ENCODE measurements at regions not wholly inside any gene's neighbourhood (a gene's known extent, or its start where the extent isn't known, plus 50 kb on each side); places are given as distances from the start of the nearest gene placed in this dataset.
"Not testable (repeated sequence)": the region's sequence is repeated elsewhere in the genome, so short reads cannot be mapped to it uniquely, and the experiment has no call there.

DNA sequence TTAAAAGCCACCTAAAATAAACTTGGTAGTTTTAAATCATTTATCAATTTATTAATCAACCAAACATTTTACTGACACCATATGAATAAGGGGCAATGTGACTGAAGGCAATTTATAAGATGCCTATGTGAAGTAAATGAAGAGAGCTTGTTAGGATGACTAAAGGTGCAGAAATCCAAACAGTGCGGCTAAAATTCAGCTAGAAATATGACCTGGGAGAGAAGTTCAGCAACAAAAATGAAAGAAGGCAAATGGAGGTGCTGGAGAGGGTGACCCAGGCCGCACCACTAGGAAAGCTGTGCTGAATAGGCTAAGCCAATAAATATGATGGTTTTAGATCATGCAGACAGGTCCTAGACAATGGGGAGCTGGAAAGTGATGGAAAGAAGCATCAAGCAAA is 403.7 kb downstream of the BTG1 start:
- DNase-seq (ENCODE audit: low spot score), result no peak

DNA sequence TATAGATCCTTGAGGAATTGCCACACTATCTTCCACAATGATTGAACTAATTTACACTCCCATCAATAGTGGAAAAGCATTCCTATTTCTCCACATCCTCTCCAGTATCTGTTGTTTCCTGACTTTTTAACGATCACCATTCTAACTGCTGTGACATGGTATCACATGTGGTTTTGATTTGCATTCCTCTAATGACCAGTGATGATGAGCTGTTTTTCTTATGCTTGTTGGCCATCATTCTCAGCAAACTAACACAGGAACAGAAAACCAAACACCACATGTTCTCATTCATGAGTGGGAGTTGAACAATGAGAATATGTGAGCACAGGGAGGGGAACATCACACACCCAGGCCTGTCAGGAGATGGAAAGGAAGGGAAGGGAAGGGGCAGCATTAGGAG is 411.8 kb downstream of the BTG1 start:
- DNase-seq (ENCODE audit: low spot score), result not testable (repeated sequence)

- DNase-seq (ENCODE audit: low spot score), result no peak
Measured at GRCh38 chr12:91732086-91732485, 413.6 kb downstream of the BTG1 start.

DNA sequence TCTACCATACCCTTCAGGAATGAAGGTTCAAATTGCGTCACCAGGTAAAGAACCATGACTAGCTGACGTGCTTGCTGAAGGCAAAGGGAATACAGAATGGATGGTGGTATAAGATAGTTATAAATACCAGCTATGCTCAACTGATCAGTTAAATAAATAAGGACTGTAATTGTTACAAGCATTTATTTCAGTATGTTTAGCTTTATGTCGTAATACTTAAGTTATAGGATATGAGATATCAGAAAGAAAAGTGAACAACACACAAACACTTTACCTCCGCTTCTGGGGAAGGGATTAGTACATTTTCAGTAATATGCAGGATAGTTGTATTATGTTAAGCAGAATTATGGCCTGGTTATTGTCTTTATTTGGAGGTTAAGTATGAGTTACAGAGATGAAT is 416.1 kb downstream of the BTG1 start:
- no peak for DNase-seq (ENCODE audit: low spot score)

GRCh38 chr12:91723191-91723590 is 422.5 kb downstream of the BTG1 start:
- DNase-seq (ENCODE audit: low spot score), result no peak

DNA sequence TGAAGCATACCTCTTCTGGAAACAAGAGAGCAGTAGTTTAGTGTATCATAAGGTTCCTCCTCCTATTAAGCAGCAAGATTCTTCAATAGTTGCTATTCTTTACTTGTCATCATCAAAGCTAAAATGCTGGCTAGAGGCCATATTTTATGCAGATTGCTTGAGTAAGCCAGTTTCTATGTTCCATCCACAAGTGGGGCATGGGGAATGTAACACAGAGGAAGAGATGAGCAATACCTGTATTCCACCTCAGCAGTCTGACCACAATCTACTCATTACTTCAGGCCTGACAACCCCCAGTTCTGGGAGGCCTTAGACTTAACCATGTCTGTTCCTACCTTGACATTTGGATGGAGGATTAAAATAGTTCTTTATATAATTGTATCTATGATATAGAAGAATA is 423.6 kb downstream of the BTG1 start:
- DNase-seq (ENCODE audit: low spot score), result no peak

DNA sequence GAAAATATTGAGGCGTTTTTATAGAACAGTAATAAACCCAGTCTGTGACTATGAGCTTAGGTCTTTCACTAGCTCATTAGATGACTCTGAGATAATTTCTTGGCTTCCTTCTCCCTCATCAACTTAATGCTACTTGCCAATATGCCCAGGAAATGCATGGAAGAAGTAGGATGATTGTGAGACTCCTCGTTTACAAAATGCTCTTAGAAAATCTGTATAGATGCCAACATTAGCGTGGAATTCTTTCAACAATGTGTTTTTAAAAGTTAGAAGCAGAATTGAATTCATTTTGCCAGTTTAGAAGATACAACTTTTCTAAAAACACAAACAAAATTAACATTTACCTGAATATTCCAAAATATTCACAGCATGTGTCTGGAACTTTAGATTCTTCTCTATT is 424.6 kb downstream of the BTG1 start:
- DNase-seq (ENCODE audit: low spot score), result no peak

DNA sequence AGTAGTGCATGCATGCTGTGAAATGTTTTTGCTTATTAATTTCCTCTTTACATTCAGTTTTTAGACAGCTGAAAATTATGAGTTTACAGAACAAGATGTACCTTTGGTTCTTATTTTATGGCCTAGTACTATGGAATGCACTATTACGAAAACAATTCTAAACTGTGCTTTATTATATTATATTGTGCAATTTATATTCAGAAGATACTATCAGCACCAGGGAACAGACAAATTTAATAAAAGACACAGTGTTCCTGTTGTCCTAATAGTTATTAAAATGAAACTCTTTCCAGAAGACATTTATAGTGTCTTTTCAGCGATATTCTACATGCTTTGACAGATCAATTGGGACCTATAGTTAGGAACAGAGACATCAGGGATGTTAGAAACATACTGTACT is 427.3 kb downstream of the BTG1 start:
- no peak for DNase-seq (ENCODE audit: low spot score)

DNA sequence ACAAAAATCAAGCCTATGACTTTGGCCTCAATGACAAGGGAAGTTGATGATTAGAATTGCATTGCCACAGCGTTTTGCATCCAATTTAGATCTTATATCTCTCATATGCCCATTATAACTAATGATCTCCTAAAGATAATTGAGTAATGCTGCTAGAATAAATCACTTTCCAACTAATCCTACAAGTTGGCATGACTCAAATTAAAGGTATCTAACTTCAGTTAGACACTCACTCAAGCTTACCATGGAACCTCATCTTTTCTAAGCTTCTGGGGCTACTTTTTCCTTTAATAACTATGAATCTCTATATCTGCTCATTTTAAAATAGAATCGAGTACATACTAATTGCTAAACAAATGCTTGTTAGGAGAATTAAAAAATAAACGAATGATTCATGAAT is 427.8 kb downstream of the BTG1 start:
- DNase-seq (ENCODE audit: low spot score), result no peak

DNA sequence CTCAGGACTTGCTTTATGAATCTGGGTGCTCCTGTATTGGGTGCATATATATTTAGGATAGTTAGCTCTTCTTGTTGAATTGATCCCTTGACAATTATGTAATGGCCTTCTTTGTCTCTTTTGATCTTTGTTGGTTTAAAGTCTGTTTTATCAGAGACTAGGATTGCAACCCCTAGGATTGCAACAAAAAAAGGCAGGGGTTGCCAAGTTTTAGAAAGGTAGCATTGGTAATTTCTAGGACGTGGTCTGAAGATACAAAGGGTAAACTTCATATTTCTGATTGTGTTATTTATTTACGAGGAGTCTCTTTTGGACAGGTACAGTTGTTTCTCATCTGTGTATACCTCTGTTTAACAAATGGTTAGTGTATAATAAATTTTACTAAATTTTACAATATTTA is 433.7 kb downstream of the BTG1 start:
- DNase-seq (ENCODE audit: low spot score), result not testable (repeated sequence)

DNA sequence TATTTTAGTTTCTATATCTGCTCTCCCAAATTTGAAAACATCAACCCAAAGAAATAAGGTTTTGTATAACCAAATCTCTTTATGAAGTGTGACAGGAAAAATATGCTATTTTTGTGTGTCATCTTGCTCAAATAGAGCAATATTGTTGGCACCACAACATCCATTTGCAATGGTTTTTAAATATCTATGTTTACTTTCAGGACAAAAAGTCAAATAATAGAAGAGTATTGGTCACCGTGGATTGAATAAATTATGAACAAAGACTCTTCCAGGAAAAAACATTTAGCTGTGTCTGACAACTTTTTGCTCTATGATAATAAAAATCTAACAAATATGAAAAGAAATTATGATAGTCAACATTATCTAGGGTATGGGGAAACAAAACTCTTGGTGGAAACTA is 439.2 kb downstream of the BTG1 start:
- no peak for DNase-seq (ENCODE audit: low spot score)

- DNase-seq (ENCODE audit: low spot score), result no peak
Measured at GRCh38 chr12:91704446-91704845, 441.2 kb downstream of the BTG1 start.

GRCh38 chr12:91703491-91704283 is 442.0 kb downstream of the BTG1 start:
- DNase-seq (ENCODE audit: low spot score), result no peak

DNA sequence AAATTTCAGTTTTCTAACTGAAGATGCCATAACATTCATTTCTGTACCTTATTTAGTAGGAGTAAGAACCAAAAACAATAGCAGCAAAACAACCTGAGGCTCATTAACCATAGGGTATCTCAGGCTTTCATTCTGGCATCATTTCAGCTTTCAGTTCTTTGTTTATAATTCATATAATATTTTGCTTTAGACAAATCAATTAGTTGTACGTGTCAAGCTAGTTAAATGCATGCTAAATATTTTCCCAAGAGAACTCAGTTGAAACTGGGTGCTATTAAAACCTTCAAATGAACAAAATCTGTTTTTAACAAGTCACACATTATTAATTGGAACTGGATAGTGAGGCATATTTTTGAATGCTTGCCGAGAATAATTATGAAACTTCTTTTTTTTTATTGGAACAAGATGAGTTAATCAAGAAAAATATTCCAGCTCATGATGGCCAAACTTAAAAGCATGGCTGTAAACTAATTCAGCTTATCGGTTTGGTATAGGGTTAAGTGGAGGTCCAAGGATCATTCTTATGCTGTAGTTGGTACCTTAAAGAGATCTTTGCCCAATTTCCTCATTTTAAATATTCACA is 442.7 kb downstream of the BTG1 start:
- DNase-seq (ENCODE audit: low spot score), result no peak

DNA sequence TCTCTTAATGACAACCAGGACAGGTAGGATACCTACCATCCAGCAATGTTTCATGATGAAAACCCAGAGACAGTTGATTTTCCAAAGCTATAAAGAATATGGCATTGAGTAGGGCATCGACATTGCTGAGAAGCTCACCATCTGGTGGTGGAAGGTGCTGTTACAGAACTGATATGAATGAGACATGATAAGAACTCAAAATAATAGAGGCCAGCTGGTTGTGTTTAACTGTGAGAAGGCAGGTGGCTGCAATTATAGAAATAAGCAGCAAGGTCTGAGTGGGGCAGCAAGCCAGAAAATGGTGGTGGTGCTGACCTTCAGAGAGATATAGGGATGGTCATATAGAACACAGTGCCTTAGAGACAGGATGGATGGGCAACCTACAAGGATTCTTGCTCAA is 449.7 kb downstream of the BTG1 start:
- DNase-seq (ENCODE audit: low spot score), result no peak

GRCh38 chr12:91695406-91695805 is 450.2 kb downstream of the BTG1 start:
- not testable (repeated sequence) for DNase-seq (ENCODE audit: low spot score)

DNA sequence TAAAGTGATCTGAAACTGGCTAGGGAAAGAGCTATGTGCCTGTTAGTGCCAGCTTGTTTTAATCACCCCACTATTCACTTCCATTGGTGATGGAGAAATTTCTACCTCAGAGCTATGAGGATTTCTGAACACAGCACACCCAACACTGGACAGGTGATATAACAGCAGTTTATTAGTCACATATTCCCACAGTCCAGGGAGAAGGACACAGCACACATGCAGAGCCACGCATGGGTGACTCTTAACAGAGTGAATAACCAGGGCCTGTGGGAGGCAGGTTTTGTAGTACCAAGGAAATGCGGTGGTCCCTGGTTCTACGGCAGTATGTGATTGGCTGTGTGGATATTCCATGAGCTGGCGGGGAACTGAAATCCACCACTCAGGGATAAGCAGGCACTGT is 455.1 kb downstream of the BTG1 start:
- no peak for DNase-seq (ENCODE audit: low spot score)

DNA sequence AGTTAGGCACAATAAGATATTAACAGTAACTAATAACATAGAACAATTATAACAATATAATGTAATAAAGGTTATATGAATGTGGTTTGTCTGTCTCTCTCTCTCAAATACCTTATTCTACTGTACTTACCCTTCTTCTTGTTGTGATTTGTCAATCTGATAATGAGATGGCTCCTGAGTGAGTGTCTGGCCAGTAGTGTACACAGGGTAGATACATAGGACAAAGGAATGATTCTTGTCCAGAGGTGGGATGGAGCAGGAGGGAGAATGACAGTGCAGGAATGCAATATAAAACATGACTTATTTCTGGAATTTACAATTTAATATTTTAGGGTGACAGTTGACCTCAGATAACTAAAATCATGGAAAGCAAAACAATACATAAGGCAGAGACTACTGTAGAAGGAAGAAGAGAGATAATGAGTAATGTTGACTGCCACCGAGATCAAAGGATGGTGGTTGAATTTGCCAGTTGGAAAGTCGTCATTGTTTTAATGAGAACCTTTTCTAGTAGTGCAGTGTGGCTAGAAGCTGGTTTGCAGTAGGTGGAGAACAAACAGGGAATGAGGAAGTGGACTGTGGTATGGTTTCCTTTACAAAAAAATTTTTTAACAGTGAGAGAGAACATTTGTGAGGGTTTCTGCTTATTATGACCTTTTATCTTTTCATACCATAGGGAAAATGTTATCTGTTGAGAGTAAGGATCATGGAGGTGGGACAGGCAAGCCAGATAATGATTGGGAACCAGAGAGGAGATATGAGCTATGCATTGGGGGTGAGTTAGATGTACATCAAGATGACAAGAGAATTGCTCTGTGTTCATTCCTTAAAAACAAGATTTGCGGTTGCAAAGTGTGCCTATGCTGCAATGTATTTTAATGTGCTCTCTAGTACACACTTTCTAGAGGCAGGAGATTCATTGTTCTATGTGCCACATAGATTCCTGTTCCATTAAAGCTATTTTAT is 458.3 kb downstream of the BTG1 start:
- DNase-seq (ENCODE audit: low spot score), result peak; percentile 15

DNA sequence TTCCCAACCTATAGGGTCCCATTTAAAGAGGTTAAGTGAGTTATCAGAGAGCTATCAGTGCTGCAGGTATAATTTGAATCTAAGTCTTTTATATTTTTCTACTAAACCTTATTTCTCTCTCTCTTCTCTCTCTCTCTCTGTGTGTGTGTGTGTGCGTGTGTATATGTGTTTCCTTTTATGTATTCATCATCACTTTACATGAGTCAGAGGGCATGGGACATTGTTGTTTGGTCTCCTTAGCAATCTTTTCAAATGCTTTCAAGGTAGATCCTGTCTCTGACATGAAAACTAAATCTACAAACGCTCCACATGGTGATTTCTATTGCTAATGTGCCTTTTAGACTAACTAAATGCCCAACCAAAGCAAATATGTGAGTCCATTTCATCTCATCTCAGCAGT is 459.7 kb downstream of the BTG1 start:
- DNase-seq (ENCODE audit: low spot score), result peak; percentile 31

DNA sequence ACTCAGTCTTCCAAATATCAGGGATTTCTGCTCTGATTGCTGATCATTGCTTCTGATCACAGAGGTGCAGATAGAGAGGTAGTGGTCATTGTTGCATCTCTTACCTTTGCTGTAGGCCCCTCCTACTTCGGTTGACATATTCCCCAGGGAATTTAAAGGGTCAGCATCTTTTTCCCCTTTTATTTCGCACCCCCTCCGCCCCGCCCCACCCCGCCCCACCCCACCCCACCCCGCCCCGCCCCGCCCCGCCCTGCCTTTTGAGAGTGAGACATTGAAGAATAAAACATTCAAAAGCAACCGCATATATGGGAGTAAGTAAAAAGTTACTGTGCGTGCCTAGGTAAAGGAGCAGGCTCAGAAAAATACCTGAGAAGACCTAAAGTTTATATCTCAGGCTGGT is 463.9 kb downstream of the BTG1 start:
- no peak for DNase-seq (ENCODE audit: low spot score)

GRCh38 chr12:91680864-91681263 is 464.8 kb downstream of the BTG1 start:
- DNase-seq (ENCODE audit: low spot score), result no peak

- DNase-seq (ENCODE audit: low spot score), result no peak
Measured at GRCh38 chr12:91677556-91677955, 468.1 kb downstream of the BTG1 start.

GRCh38 chr12:91675401-91675800 is 470.2 kb downstream of the BTG1 start:
- no peak for DNase-seq (ENCODE audit: low spot score)

Data from CD4-positive, alpha-beta T cell treated with Interleukin-2 at 100 ng/mL for 4 hours (primary cell).